HCT116 (cell line): ENCODE measurements at regions not wholly inside any gene's neighbourhood (a gene's known extent, or its start where the extent isn't known, plus 50 kb on each side); places are given as distances from the start of the nearest gene placed in this dataset.

Source experiments
- ATAC-seq: fragments of 200-7000 bp; cut with Tn5 transposase; 2 replicates; pipeline ENCODE4 v1.9.1; 2020; ENCODE audit warnings: mild to moderate bottlenecking, moderate library complexity
- BruUV-seq: library from RNA; stranded (reverse); fragments of 400-500 nt; replicated peaks from 2 replicates; lab custom pipeline; 2021; lab: Mats Ljungman, UMichigan
- CTCF ChIA-PET: fragments of 300-600 bp; sonication (Branson Sonifier 250); formaldehyde crosslinking; loops from one replicate; lab custom pipeline; 2021; ENCODE audit warnings: antibody characterized with exemption; lab: Charles Lee
- POLR2A ChIA-PET: fragments of 300-600, 350-600 bp; sonication (Branson Sonifier 250); formaldehyde crosslinking; loops from one replicate; lab custom pipeline; 2021; ENCODE audit warnings: antibody characterized with exemption; lab: Charles Lee
- RAD21 ChIA-PET, 2 experiments: fragments of 300-600 bp; sonication (Branson Sonifier 250); formaldehyde crosslinking; loops; one replicate each; lab custom pipeline; 2023; ENCODE audit warnings: low total read pairs in 2 of 2; ENCODE audit not compliant: uncharacterized antibody in 2 of 2, unreplicated experiment in 2 of 2, low non-redundant PET in 1 of 2; lab: Charles Lee
- DNase-seq: peaks from one replicate; pipeline ENCODE4 v3.0.0-alpha.2; 2010; ENCODE audit warnings: low read depth, low spot score
- H2AFZ ChIP-seq: fragments of 200-600 bp; shearing (Covaris generic), sonication (generic); 2 replicates; pipeline ENCODE4 v1.6.1; 2017; ENCODE audit warnings: low read depth, mixed run types, mixed read lengths, antibody characterized with exemption, low read length; ENCODE audit not compliant: poor library complexity, severe bottlenecking
- H3K27ac ChIP-seq: 2 replicates; pipeline ENCODE4 v1.5.1; 2012; ENCODE audit warnings: low read depth, low read length
- H3K27me3 ChIP-seq: fragments of 200-600 bp; sonication (generic); 2 replicates; pipeline ENCODE4 v1.6.1; 2016; ENCODE audit warnings: mixed run types, low read length, mixed read lengths; ENCODE audit not compliant: insufficient read depth
- H3K36me3 ChIP-seq, 2 experiments: fragments of 200-500 bp in 1 of 2; fragments of 200-600 bp in 1 of 2; sonication (Bioruptor generic) in 1 of 2; sonication (generic) in 1 of 2; 2 replicates each; pipeline versions ENCODE4 v1.5.1 to v1.6.1; 2014 to 2016; ENCODE audit warnings: low read length in 2 of 2, inconsistent platforms in 1 of 2, mixed read lengths in 1 of 2, mixed run types in 1 of 2; ENCODE audit not compliant: insufficient read depth in 2 of 2, control insufficient read depth in 1 of 2
- H3K4me1 ChIP-seq, 2 experiments: fragments of 200-600 bp in 1 of 2; sonication (generic) in 1 of 2; 2 replicates each; pipeline versions ENCODE4 v1.5.1 to v1.6.1; 2012 to 2017; ENCODE audit warnings: low read length in 2 of 2, inconsistent platforms in 1 of 2, mild to moderate bottlenecking in 1 of 2, mixed read lengths in 1 of 2, mixed run types in 1 of 2, moderate library complexity in 1 of 2; ENCODE audit not compliant: insufficient read depth in 2 of 2, control insufficient read depth in 1 of 2
- H3K4me2 ChIP-seq: fragments of 200-600 bp; sonication (generic); 2 replicates; pipeline ENCODE4 v1.6.1; 2017; ENCODE audit warnings: mixed run types, low read length, mixed read lengths
- H3K4me3 ChIP-seq, 2 experiments: fragments of 200-600 bp in 1 of 2; sonication (generic) in 1 of 2; replicated peaks in 1 of 2; 2 replicates each; pipeline ENCODE4 v1.5.1; 2011 to 2016; ENCODE audit warnings: low read length in 2 of 2, control low read depth in 1 of 2, low read depth in 1 of 2, mild to moderate bottlenecking in 1 of 2, mixed read lengths in 1 of 2, mixed run types in 1 of 2
- H3K79me2 ChIP-seq: fragments of 200-600 bp; sonication (generic); 2 replicates; pipeline ENCODE4 v1.6.1; 2017; ENCODE audit warnings: mild to moderate bottlenecking, mixed run types, low read length, moderate library complexity, mixed read lengths; ENCODE audit not compliant: insufficient read depth
- H3K9ac ChIP-seq: fragments of 200-600 bp; sonication (generic); 2 replicates; pipeline ENCODE4 v1.6.1; 2016; ENCODE audit warnings: low read length, mixed read lengths
- H3K9me2 ChIP-seq: fragments of 200-600 bp; sonication (generic), shearing (Covaris generic); 2 replicates; pipeline ENCODE4 v1.6.1; 2017; ENCODE audit warnings: mixed run types, mild to moderate bottlenecking, moderate library complexity; ENCODE audit not compliant: insufficient read depth
- H3K9me3 ChIP-seq, 2 experiments: fragments of 200-500 bp in 1 of 2; fragments of 200-600 bp in 1 of 2; sonication (Bioruptor generic) in 1 of 2; sonication (generic) in 1 of 2; 2 replicates each; pipeline ENCODE4 v1.6.1; 2014 to 2017; ENCODE audit warnings: low read length in 2 of 2, mixed read lengths in 2 of 2, inconsistent platforms in 1 of 2, low read depth in 1 of 2, mild to moderate bottlenecking in 1 of 2, mixed run types in 1 of 2, moderate library complexity in 1 of 2; ENCODE audit not compliant: control insufficient read depth in 1 of 2, insufficient read depth in 1 of 2
- H4K20me1 ChIP-seq: fragments of 200-600 bp; sonication (generic), shearing (Covaris generic); 2 replicates; pipeline ENCODE4 v1.6.1; 2017; ENCODE audit warnings: mixed run types, mild to moderate bottlenecking, moderate library complexity; ENCODE audit not compliant: insufficient read depth
- CBX3 ChIP-seq: IDR thresholded peaks from 2 replicates; pipeline ENCODE4 v1.6.1; 2012; ENCODE audit warnings: low read depth
- CEBPB ChIP-seq: IDR thresholded peaks from 2 replicates; pipeline ENCODE4 v1.6.1; 2012; ENCODE audit warnings: low read depth
- FOSL1 ChIP-seq: IDR thresholded peaks from 2 replicates; pipeline ENCODE4 v1.6.1; 2012; ENCODE audit warnings: low read depth
- POLR2A ChIP-seq: IDR thresholded peaks from 2 replicates; pipeline ENCODE4 v1.7.0; 2011; ENCODE audit warnings: borderline replicate concordance; ENCODE audit not compliant: insufficient read depth, insufficient read length; ENCODE audit errors: extremely low read depth
- RAD21 ChIP-seq: IDR thresholded peaks from 2 replicates; pipeline ENCODE4 v1.6.1; 2012; ENCODE audit warnings: low read depth, mild to moderate bottlenecking
- SP1 ChIP-seq: IDR thresholded peaks from 2 replicates; pipeline ENCODE4 v1.6.1; 2012; ENCODE audit warnings: low read depth
- intact Hi-C: fragments of 100-400 bp; cut with micrococcal nuclease; formaldehyde crosslinking; loops from 2 replicates; pipeline ENCODE4 v1.10.0; 2022
- TF ChIP-seq, protein P1 (sequence below), 3 experiments: fragments of 200-600 bp in 1 of 3; sonication (generic) in 1 of 3; IDR thresholded peaks in 2 of 3; conservative IDR thresholded peaks in 1 of 3; 2 replicates each; pipeline ENCODE4 v1.5.1; 2012 to 2017; ENCODE audit warnings: low read depth in 2 of 3, low read length in 2 of 3, antibody characterized with exemption in 1 of 3, borderline replicate concordance in 1 of 3, control low read depth in 1 of 3, mild to moderate bottlenecking in 1 of 3, mixed read lengths in 1 of 3, mixed run types in 1 of 3, moderate library complexity in 1 of 3; ENCODE audit not compliant: insufficient read depth in 1 of 3
- TF ChIP-seq, protein P2 (sequence below): IDR thresholded peaks from 2 replicates; pipeline ENCODE4 v1.6.1; 2012; ENCODE audit warnings: low read depth

DNA sequence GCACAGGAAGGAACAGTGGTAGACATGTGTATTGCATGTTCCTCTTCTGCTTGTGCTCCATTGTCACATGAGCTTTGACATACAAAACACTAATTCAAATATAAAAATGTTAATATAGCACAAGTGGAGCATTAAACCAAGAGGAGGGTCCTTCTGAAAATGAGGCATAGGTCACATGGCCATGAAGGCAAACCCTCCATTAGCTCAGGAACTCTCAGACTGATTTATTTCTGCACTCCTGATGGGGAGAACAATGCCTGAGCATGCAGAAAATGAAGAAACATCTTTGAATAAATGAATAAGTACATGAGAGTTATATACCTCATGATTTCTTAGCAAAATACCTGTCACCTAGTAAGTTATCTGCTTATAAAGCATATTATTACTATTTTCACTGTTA is 769.2 kb upstream of the EPHA5 start:
- H3K9me3 ChIP-seq = peaks cover 13 to 22% of the 10 kb centered on the region in 2 experiments; a peak in 2 of 4 replicates
- H3K4me2 ChIP-seq = no peak overlapping the region
- H4K20me1 ChIP-seq = no peaks in the 10 kb centered on the region
- no peaks in the 10 kb centered on the region for H3K27me3 ChIP-seq
- no peaks in the 10 kb centered on the region for H3K79me2 ChIP-seq
- ATAC-seq (no peak), DNase-seq (no peak)
- no peak overlapping the region for H3K4me3 ChIP-seq
- CTCF ChIA-PET = no interaction called here
- POLR2A ChIA-PET = no interaction called here
- H3K9me2 ChIP-seq = no peaks in the 10 kb centered on the region
- TF ChIP-seq SP1 = no peak
- no peak for TF ChIP-seq CBX3
- no peak for TF ChIP-seq POLR2A
- TF ChIP-seq, protein P1, sequence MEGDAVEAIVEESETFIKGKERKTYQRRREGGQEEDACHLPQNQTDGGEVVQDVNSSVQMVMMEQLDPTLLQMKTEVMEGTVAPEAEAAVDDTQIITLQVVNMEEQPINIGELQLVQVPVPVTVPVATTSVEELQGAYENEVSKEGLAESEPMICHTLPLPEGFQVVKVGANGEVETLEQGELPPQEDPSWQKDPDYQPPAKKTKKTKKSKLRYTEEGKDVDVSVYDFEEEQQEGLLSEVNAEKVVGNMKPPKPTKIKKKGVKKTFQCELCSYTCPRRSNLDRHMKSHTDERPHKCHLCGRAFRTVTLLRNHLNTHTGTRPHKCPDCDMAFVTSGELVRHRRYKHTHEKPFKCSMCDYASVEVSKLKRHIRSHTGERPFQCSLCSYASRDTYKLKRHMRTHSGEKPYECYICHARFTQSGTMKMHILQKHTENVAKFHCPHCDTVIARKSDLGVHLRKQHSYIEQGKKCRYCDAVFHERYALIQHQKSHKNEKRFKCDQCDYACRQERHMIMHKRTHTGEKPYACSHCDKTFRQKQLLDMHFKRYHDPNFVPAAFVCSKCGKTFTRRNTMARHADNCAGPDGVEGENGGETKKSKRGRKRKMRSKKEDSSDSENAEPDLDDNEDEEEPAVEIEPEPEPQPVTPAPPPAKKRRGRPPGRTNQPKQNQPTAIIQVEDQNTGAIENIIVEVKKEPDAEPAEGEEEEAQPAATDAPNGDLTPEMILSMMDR (IDR thresholded peaks at IDR 0.05 in 2 of 3, conservative IDR thresholded peaks at IDR 0.05 in 1 of 3; ENCODE audit: borderline replicate concordance in 1 of 3, insufficient read depth in 1 of 3, low read depth in 2 of 3, low read length in 2 of 3) = no peak
- TF ChIP-seq, protein P2, sequence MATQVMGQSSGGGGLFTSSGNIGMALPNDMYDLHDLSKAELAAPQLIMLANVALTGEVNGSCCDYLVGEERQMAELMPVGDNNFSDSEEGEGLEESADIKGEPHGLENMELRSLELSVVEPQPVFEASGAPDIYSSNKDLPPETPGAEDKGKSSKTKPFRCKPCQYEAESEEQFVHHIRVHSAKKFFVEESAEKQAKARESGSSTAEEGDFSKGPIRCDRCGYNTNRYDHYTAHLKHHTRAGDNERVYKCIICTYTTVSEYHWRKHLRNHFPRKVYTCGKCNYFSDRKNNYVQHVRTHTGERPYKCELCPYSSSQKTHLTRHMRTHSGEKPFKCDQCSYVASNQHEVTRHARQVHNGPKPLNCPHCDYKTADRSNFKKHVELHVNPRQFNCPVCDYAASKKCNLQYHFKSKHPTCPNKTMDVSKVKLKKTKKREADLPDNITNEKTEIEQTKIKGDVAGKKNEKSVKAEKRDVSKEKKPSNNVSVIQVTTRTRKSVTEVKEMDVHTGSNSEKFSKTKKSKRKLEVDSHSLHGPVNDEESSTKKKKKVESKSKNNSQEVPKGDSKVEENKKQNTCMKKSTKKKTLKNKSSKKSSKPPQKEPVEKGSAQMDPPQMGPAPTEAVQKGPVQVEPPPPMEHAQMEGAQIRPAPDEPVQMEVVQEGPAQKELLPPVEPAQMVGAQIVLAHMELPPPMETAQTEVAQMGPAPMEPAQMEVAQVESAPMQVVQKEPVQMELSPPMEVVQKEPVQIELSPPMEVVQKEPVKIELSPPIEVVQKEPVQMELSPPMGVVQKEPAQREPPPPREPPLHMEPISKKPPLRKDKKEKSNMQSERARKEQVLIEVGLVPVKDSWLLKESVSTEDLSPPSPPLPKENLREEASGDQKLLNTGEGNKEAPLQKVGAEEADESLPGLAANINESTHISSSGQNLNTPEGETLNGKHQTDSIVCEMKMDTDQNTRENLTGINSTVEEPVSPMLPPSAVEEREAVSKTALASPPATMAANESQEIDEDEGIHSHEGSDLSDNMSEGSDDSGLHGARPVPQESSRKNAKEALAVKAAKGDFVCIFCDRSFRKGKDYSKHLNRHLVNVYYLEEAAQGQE = no peak
- no peak for TF ChIP-seq FOSL1
- no peak for TF ChIP-seq CEBPB
- TF ChIP-seq RAD21 = no peak
- H3K36me3 ChIP-seq = no peaks in the 10 kb centered on the region
- RAD21 ChIA-PET = no interaction called here
- BruUV-seq = no TSS peak
- H3K27ac ChIP-seq = no peak overlapping the region
- H2AFZ ChIP-seq = no peak overlapping the region
- intact Hi-C loops = no loop called here
- no peak overlapping the region for H3K9ac ChIP-seq
- no peaks in the 10 kb centered on the region for H3K4me1 ChIP-seq
